SK-N-SH (cell line): ENCODE measurements at regions not wholly inside any gene's neighbourhood (a gene's known extent, or its start where the extent isn't known, plus 50 kb on each side); places are given as distances from the start of the nearest gene placed in this dataset.

Experiments used
- CTCF ChIP-seq: fragments of 200-600 bp; sonication (generic); IDR thresholded peaks from 2 replicates; pipeline ENCODE4 v1.6.1; 2017; ENCODE audit warnings: antibody characterized with exemption, mild to moderate bottlenecking, moderate library complexity
- EZH2phosphoT487 ChIP-seq: fragments of 200-600 bp; sonication (generic); IDR thresholded peaks from 2 replicates; pipeline ENCODE4 v1.6.1; 2017; ENCODE audit warnings: low read depth, mixed run types, mild to moderate bottlenecking, antibody characterized with exemption, moderate library complexity, borderline replicate concordance
- FOXM1 ChIP-seq: IDR thresholded peaks from 2 replicates; pipeline ENCODE4 v1.4.0; 2012; ENCODE audit warnings: low read depth, mild to moderate bottlenecking
- IRF3 ChIP-seq: fragments of 150-350 bp; IDR thresholded peaks from 2 replicates; pipeline ENCODE4 v1.6.1; 2016; ENCODE audit warnings: mild to moderate bottlenecking, low read depth, low read length
- MAX ChIP-seq: IDR thresholded peaks from 2 replicates; pipeline ENCODE4 v1.4.0; 2012; ENCODE audit warnings: low read depth
- NFIC ChIP-seq: IDR thresholded peaks from 2 replicates; pipeline ENCODE4 v1.4.0; 2012; ENCODE audit warnings: borderline replicate concordance
- POLR2AphosphoS5 ChIP-seq: IDR thresholded peaks from 2 replicates; pipeline ENCODE4 v1.6.1; 2012; ENCODE audit warnings: low read depth, low read length
- REST ChIP-seq: IDR thresholded peaks from 2 replicates; pipeline ENCODE4 v1.6.1; 2012; ENCODE audit warnings: mild to moderate bottlenecking, low read depth, low read length, moderate library complexity
- RFX5 ChIP-seq: IDR thresholded peaks from 2 replicates; pipeline ENCODE4 v1.6.1; 2012; ENCODE audit warnings: mild to moderate bottlenecking, improper control_type of control experiment, low read length
- SMC3 ChIP-seq: IDR thresholded peaks from 2 replicates; pipeline ENCODE4 v1.6.1; 2012; ENCODE audit warnings: low read depth, low read length, improper control_type of control experiment
- TAF1 ChIP-seq: IDR thresholded peaks from 2 replicates; pipeline ENCODE4 v1.6.1; 2012; ENCODE audit warnings: low read depth, mild to moderate bottlenecking, low read length, moderate library complexity, borderline replicate concordance
- TEAD4 ChIP-seq: IDR thresholded peaks from 2 replicates; pipeline ENCODE4 v1.4.0; 2012; ENCODE audit warnings: mild to moderate bottlenecking, borderline replicate concordance; ENCODE audit not compliant: insufficient read depth
- YY1 ChIP-seq: IDR thresholded peaks from 2 replicates; pipeline ENCODE4 v1.4.0; 2012; ENCODE audit warnings: low read depth, mild to moderate bottlenecking
- ZBTB33 ChIP-seq: IDR thresholded peaks from 2 replicates; pipeline ENCODE4 v1.4.0; 2012; ENCODE audit warnings: low read depth, borderline replicate concordance

- TF ChIP-seq CTCF (no peak), SMC3 (no peak), EZH2phosphoT487 (no peak), REST (no peak), YY1 (no peak), TAF1 (no peak), RFX5 (no peak), FOXM1 (no peak), NFIC (no peak), IRF3 (no peak), MAX (no peak), TEAD4 (no peak), ZBTB33 (no peak), POLR2AphosphoS5 (no peak)
Measured at GRCh38 chr2:78251708-78252107, 729.5 kb upstream of the LRRTM4 start.
